GM12873 (cell line): ENCODE measurements at regions not wholly inside any gene's neighbourhood (a gene's known extent, or its start where the extent isn't known, plus 50 kb on each side); places are given as distances from the start of the nearest gene placed in this dataset.

Experiments
- TF ChIP-seq, protein P1 (sequence below): IDR thresholded peaks from 2 replicates; pipeline ENCODE4 v1.5.1; 2012; ENCODE audit warnings: low read depth, mild to moderate bottlenecking, moderate library complexity, low read length, control low read depth; ENCODE audit not compliant: insufficient read depth; ENCODE audit errors: missing control alignments

DNA sequence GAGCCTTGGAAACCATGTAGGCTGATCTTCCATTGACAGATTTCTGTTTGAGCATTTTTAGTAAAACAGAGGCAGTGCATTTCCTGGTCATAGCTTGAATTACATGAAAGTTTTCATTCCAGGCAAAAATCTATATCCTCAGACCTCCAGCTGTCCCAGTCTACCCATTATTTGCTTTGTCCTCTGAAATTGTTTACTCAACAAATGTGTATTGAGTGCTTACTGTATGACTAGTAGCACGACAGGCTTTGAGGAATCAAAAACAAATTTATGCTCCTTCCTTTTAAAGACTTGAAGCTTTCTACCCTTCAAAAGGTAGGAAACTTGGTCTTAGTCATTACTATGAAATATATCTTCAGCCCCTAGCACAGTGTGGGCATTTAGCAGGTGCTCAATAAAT, 307.9 kb upstream of the IGFBP7 start:
- TF ChIP-seq, protein P1, sequence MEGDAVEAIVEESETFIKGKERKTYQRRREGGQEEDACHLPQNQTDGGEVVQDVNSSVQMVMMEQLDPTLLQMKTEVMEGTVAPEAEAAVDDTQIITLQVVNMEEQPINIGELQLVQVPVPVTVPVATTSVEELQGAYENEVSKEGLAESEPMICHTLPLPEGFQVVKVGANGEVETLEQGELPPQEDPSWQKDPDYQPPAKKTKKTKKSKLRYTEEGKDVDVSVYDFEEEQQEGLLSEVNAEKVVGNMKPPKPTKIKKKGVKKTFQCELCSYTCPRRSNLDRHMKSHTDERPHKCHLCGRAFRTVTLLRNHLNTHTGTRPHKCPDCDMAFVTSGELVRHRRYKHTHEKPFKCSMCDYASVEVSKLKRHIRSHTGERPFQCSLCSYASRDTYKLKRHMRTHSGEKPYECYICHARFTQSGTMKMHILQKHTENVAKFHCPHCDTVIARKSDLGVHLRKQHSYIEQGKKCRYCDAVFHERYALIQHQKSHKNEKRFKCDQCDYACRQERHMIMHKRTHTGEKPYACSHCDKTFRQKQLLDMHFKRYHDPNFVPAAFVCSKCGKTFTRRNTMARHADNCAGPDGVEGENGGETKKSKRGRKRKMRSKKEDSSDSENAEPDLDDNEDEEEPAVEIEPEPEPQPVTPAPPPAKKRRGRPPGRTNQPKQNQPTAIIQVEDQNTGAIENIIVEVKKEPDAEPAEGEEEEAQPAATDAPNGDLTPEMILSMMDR, result no peak

DNA sequence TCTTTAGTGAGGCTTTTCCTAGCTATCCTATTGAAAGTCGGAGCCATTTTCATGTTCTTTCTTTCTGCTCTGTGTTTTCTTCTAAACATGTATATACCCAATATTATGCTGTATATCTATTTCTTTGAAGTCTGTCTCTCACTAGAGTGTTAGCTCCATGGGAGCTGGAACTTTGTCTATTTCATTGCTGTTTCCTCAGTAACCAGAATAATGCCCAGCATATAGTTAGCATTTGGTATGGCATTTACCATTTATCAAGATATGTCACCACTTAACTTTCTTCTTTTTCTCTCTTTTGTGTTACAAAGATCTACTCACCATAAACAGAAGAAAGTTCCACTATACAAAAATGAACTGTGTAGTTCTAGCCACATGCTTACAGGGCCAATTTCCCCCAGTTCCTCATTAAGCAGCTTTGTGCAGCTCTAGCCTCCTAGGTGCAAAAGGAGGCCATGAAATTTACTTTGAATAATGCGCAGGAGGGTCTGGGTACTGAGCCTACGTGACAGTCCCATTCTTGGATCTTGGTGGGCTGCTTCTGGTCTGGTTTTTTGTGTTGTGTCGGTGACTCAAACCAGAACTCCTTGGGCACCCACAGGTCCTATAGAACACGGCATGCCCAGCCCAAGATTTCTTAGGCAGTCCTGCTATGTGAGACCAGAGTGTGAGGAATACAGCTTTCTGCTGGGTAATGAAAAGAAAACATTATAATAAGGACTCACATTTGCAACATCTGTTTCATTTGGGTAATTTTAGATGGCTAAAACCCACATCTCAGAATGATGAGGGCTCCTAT, 302.3 kb upstream of the IGFBP7 start:
- TF ChIP-seq, protein P1, result no peak

DNA sequence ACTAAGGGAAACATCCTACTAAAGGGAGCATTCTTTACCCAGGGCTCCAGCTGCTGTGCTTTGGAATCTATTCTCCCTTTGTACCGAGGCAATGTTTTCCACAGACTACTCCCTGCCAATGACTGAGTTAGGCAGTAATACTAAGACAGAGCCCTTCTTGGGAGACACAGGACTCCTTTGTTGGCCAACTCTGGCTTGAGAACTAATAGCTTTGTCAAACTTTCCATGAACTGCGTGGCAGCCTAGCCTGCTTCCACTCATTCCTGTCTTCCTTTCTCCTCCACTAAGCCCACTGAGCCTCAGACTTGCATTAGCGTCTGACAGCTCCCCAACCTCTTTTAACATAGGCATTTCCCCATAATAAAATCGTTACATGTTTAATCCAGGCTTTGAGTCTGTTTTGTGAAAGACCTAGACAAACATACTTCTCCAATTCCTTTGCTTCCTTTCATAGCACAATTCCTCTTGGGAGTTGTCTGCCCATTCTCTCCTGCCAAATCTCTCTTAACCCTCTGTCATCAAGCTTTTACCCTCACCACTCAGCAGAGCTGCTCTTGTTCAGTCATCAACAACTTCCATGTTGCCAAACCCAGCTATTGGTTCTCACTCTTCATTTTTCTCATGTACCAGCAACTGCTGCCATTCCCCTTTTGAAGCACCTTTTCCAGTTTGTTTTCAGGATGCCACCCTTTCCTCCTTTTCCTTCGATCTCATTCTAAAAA, 300.3 kb upstream of the IGFBP7 start:
- TF ChIP-seq, protein P1, result no peak

DNA sequence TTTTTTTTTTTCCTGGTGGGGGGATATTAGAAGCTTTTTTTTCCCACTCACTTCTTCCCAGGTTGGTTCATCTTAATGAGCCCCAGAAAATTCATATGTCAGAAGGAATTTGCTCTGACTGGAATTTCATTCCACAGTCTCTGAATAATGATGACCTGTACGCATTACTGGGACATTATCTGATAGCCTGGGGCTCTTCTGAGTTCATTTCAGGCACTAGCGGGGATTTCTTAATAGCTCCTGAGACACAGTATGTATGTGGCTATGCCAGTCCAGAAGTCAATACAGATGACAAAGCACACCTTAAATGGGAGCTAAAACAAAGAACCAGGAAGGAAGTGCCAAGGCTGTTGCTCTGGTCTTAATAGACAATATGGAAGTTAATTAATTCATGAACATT, 295.2 kb upstream of the IGFBP7 start:
- TF ChIP-seq, protein P1, result no peak

DNA sequence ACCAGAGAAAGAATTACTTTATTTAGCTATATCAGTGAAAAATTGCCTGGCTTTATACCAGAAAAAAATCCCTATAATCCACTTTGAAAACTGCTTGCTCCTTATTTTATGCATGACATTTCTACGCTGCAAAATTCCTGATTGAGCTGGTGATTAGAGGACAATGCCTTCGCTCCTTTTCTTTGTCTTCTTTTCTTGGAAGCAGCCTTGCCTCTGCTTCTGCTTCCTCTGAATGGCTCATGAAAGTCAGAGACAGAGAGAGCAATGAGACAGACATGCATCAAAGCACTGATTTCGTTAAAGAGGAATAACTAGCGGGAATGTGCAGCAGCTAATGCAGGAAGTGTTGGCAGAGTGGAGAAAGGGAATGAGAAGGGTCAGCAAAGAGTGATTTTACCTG, 294.3 kb upstream of the IGFBP7 start:
- TF ChIP-seq, protein P1, result no peak

DNA sequence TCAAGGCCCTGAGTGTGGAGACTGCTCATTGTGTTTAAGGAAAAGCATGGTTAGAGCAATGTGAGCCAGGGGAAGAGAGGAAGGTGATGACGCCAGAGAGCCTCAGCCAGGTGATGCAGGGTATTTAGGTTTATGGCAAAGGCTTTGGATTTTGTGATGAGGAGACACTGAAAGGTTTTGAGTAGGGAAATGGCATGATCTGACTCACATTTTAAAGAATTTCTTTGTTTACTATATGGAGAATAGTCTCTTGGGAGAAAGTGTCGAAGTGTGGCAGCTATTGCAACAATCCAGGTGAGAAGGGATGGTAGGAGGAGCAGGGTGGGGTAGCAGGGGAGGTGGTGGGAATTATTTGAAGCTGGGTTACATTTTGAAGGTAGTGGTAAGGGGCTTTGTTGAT, 293.4 kb upstream of the IGFBP7 start:
- TF ChIP-seq, protein P1, result no peak

DNA sequence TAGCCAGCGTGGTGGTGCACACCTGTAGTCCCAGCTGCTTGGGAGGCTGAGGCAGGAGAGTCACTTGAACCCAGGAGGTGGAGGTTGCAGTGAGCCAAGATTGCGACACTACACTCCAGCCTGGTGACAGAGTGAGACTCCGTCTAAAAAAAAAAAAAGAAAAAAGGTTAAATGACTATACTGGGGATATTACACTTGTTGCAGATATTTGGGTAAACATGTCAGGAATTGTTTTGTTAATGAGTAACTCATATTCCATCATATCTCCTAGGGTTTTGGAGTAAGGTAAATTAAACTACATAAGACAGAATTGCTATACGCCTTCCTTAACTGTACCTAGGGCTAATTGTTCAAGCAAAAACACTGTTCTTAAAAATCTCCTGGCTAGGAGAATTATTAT, 291.4 kb upstream of the IGFBP7 start:
- TF ChIP-seq, protein P1, result no peak
